HG02938 (cell line): ENCODE measurements at regions not wholly inside any gene's neighbourhood (a gene's known extent, or its start where the extent isn't known, plus 50 kb on each side); places are given as distances from the start of the nearest gene placed in this dataset.

Experiments used
- ATAC-seq: cut with Tn5 transposase; IDR thresholded peaks from one replicate; pipeline ENCODE4 v1.9.1; 2021; ENCODE audit warnings: mild to moderate bottlenecking, moderate library complexity; ENCODE audit not compliant: unreplicated experiment

- ATAC-seq: no peak
Observed at GRCh38 chr1:14128096-14128495, 428.1 kb downstream of the PRDM2 start.

GRCh38 chr1:14129009-14129408 lies 429.0 kb downstream of the PRDM2 start:
- ATAC-seq: no peak

GRCh38 chr1:14135070-14135469 lies 435.1 kb downstream of the PRDM2 start:
- no peak for ATAC-seq

GRCh38 chr1:14136152-14136763 lies 436.3 kb downstream of the PRDM2 start:
- no peak for ATAC-seq

- no peak for ATAC-seq
Observed at GRCh38 chr1:14136881-14137280, 436.9 kb downstream of the PRDM2 start.

GRCh38 chr1:14137411-14138134 lies 437.6 kb downstream of the PRDM2 start:
- no peak for ATAC-seq

GRCh38 chr1:14138135-14138506 lies 438.1 kb downstream of the PRDM2 start:
- no peak for ATAC-seq

GRCh38 chr1:14138687-14139086 lies 438.7 kb downstream of the PRDM2 start:
- no peak for ATAC-seq

GRCh38 chr1:14140831-14141401 lies 440.9 kb downstream of the PRDM2 start:
- ATAC-seq: no peak

GRCh38 chr1:14141656-14142055 lies 441.7 kb downstream of the PRDM2 start:
- ATAC-seq: no peak

- no peak for ATAC-seq
Observed at GRCh38 chr1:14142397-14143100, 442.6 kb downstream of the PRDM2 start.

GRCh38 chr1:14143777-14144176 lies 443.8 kb downstream of the PRDM2 start:
- ATAC-seq: no peak

GRCh38 chr1:14148526-14148925 lies 448.5 kb downstream of the PRDM2 start:
- no peak for ATAC-seq

GRCh38 chr1:14149431-14149830 lies 449.1 kb upstream of the KAZN start:
- ATAC-seq: no peak

GRCh38 chr1:14156543-14156942 lies 441.9 kb upstream of the KAZN start:
- no peak for ATAC-seq

- ATAC-seq: no peak
Observed at GRCh38 chr1:14160781-14161180, 437.7 kb upstream of the KAZN start.

- no peak for ATAC-seq
Observed at GRCh38 chr1:14163246-14163645, 435.2 kb upstream of the KAZN start.

GRCh38 chr1:14165371-14165801 lies 433.1 kb upstream of the KAZN start:
- no peak for ATAC-seq

- ATAC-seq: no peak
Observed at GRCh38 chr1:14167884-14168283, 430.6 kb upstream of the KAZN start.

GRCh38 chr1:14168326-14169063 lies 430.0 kb upstream of the KAZN start:
- no peak for ATAC-seq

GRCh38 chr1:14173598-14173997 lies 424.9 kb upstream of the KAZN start:
- no peak for ATAC-seq
